Mesenchymal stem cell (in vitro differentiated cells and primary cell): ENCODE measurements at regions not wholly inside any gene's neighbourhood (a gene's known extent, or its start where the extent isn't known, plus 50 kb on each side); places are given as distances from the start of the nearest gene placed in this dataset.

ENCODE experiments used
- DNase-seq: peaks from one replicate; pipeline ENCODE4 v3.0.0-alpha.2; 2013
- H2AFZ ChIP-seq: one replicate; pipeline ENCODE4 v1.6.1; 2013; ENCODE audit warnings: low read depth, mild to moderate bottlenecking, control low read depth, inconsistent platforms, low read length, moderate library complexity
- H2AK5ac ChIP-seq: 2 replicates; pipeline ENCODE4 v1.6.1; 2013; ENCODE audit warnings: low read length, moderate library complexity, mild to moderate bottlenecking, inconsistent platforms; ENCODE audit not compliant: severe bottlenecking
- H2BK120ac ChIP-seq: one replicate; pipeline ENCODE4 v1.6.1; 2013; ENCODE audit warnings: low read depth, mild to moderate bottlenecking, inconsistent platforms, low read length, moderate library complexity
- H2BK12ac ChIP-seq, 2 experiments: one replicate each; pipeline ENCODE4 v1.6.1; 2013; ENCODE audit warnings: inconsistent platforms in 2 of 2, low read length in 2 of 2, mild to moderate bottlenecking in 2 of 2, moderate library complexity in 2 of 2, control low read depth in 1 of 2
- H2BK15ac ChIP-seq: one replicate; pipeline ENCODE4 v1.6.1; 2013; ENCODE audit warnings: mild to moderate bottlenecking, low read depth, inconsistent platforms; ENCODE audit not compliant: poor library complexity, severe bottlenecking
- H2BK5ac ChIP-seq: 2 replicates; pipeline ENCODE4 v1.6.1; 2013; ENCODE audit warnings: low read depth, mild to moderate bottlenecking, low read length, control low read depth, inconsistent platforms; ENCODE audit not compliant: poor library complexity, severe bottlenecking
- H3K14ac ChIP-seq, 2 experiments: one replicate each; pipeline ENCODE4 v1.6.1; 2013; ENCODE audit warnings: inconsistent platforms in 2 of 2, low read length in 2 of 2, control low read depth in 1 of 2, mild to moderate bottlenecking in 1 of 2, moderate library complexity in 1 of 2
- H3K18ac ChIP-seq, 2 experiments: one replicate each; pipeline ENCODE4 v1.6.1; 2013; ENCODE audit warnings: inconsistent platforms in 2 of 2, low read length in 2 of 2, control low read depth in 1 of 2, low read depth in 1 of 2, mild to moderate bottlenecking in 1 of 2
- H3K23ac ChIP-seq, 2 experiments: one replicate each; pipeline ENCODE4 v1.6.1; 2013; ENCODE audit warnings: inconsistent platforms in 2 of 2, low read length in 2 of 2, mild to moderate bottlenecking in 2 of 2, moderate library complexity in 2 of 2, control low read depth in 1 of 2
- H3K27ac ChIP-seq: 2 replicates; pipeline ENCODE4 v1.5.1; 2013; ENCODE audit warnings: mild to moderate bottlenecking, moderate library complexity, low read length, control low read depth, inconsistent platforms; ENCODE audit not compliant: poor library complexity, severe bottlenecking
- H3K27me3 ChIP-seq, 2 experiments: 2 replicates each; pipeline versions ENCODE4 v1.6.1 to v1.7.0; 2013; ENCODE audit warnings: low read length in 2 of 2, mild to moderate bottlenecking in 2 of 2, moderate library complexity in 2 of 2, control low read depth in 1 of 2, inconsistent platforms in 1 of 2; ENCODE audit not compliant: control insufficient read depth in 1 of 2, insufficient read depth in 1 of 2
- H3K36me3 ChIP-seq, 2 experiments: 2 replicates each; pipeline versions ENCODE4 v1.6.1 to v1.7.0; 2013; ENCODE audit warnings: low read length in 2 of 2, control low read depth in 1 of 2, inconsistent platforms in 1 of 2, low read depth in 1 of 2, mild to moderate bottlenecking in 1 of 2; ENCODE audit not compliant: insufficient read depth in 2 of 2, control insufficient read depth in 1 of 2
- H3K4ac ChIP-seq, 2 experiments: one replicate each; pipeline ENCODE4 v1.6.1; 2013; ENCODE audit warnings: inconsistent platforms in 2 of 2, low read length in 2 of 2, mild to moderate bottlenecking in 2 of 2, moderate library complexity in 2 of 2, control low read depth in 1 of 2, low read depth in 1 of 2
- H3K4me1 ChIP-seq: 2 replicates; pipeline ENCODE4 v1.6.1; 2013; ENCODE audit warnings: low read depth, low read length, control low read depth; ENCODE audit not compliant: control insufficient read depth, insufficient read depth
- H3K4me2 ChIP-seq: 2 replicates; pipeline ENCODE4 v1.6.1; 2013; ENCODE audit warnings: low read length, mild to moderate bottlenecking, inconsistent platforms; ENCODE audit not compliant: poor library complexity, severe bottlenecking
- H3K4me3 ChIP-seq, 2 experiments: 2 replicates each; pipeline versions ENCODE4 v1.5.1 to v1.7.0; 2013; ENCODE audit warnings: low read length in 2 of 2, mild to moderate bottlenecking in 2 of 2, control low read depth in 1 of 2, low read depth in 1 of 2; ENCODE audit not compliant: insufficient read depth in 1 of 2
- H3K79me1 ChIP-seq: replicated peaks from 2 replicates; pipeline ENCODE4 v1.6.1; 2013; ENCODE audit warnings: mild to moderate bottlenecking, control low read depth, low read length, inconsistent platforms; ENCODE audit not compliant: poor library complexity, severe bottlenecking
- H3K9ac ChIP-seq: 2 replicates; pipeline ENCODE4 v1.7.0; 2013; ENCODE audit warnings: mild to moderate bottlenecking, low read length, moderate library complexity
- H3K9me3 ChIP-seq: 2 replicates; pipeline ENCODE4 v1.7.0; 2013; ENCODE audit warnings: mild to moderate bottlenecking, low read length; ENCODE audit not compliant: control insufficient read depth
- H4K8ac ChIP-seq: one replicate; pipeline ENCODE4 v1.6.1; 2013; ENCODE audit warnings: inconsistent platforms, mild to moderate bottlenecking, low read length, moderate library complexity
- H4K91ac ChIP-seq: one replicate; pipeline ENCODE4 v1.6.1; 2013; ENCODE audit warnings: mild to moderate bottlenecking, low read length, inconsistent platforms
- WGBS: methylation state at CpG from one replicate; pipeline ENCODE4 v1.1.7; 2013; ENCODE audit warnings: mixed read lengths; 5-methylcytosine and 5-hydroxymethylcytosine counted together

GRCh38 chr1:196059210-196059609, 549.0 kb downstream of the KCNT2 start:
- no peaks in the 10 kb centered on the region for H3K79me1 ChIP-seq
- H3K4me1 ChIP-seq, result no peaks in the 10 kb centered on the region
- no peak overlapping the region for H3K14ac ChIP-seq
- no peak overlapping the region for H2BK120ac ChIP-seq
- H3K9me3 ChIP-seq, result no peaks in the 10 kb centered on the region
- no peaks in the 10 kb centered on the region for H3K36me3 ChIP-seq
- H2AFZ ChIP-seq, result no peak overlapping the region
- H3K9ac ChIP-seq, result no peak overlapping the region
- no peak overlapping the region for H4K8ac ChIP-seq
- H3K4me3 ChIP-seq, result no peak overlapping the region
- H4K91ac ChIP-seq, result no peak overlapping the region
- no peak overlapping the region for H3K27ac ChIP-seq
- no peak overlapping the region for H3K23ac ChIP-seq
- H3K4ac ChIP-seq, result no peak overlapping the region
- peak; percentile 3 for DNase-seq
- H2BK12ac ChIP-seq, result no peak overlapping the region
- no peak overlapping the region for H2BK5ac ChIP-seq
- H2AK5ac ChIP-seq, result no peak overlapping the region
- no peak overlapping the region for H3K4me2 ChIP-seq
- no peak overlapping the region for H3K18ac ChIP-seq
- H2BK15ac ChIP-seq, result no peak overlapping the region
- H3K27me3 ChIP-seq, result no peaks in the 10 kb centered on the region

- Histone ChIP-seq H3K14ac (no peak overlapping the region), H3K4ac (no peak overlapping the region), H2BK5ac (no peak overlapping the region), H3K4me3 (no peak overlapping the region), H4K8ac (no peak overlapping the region), H3K27ac (no peak overlapping the region), H2BK15ac (no peak overlapping the region), H3K9ac (no peak overlapping the region), H3K9me3 (no peaks in the 10 kb centered on the region), H3K18ac (no peak overlapping the region), H3K27me3 (no peaks in the 10 kb centered on the region), H3K4me1 (no peaks in the 10 kb centered on the region), H3K4me2 (no peak overlapping the region), H3K23ac (no peak overlapping the region), H2BK12ac (no peak overlapping the region), H2BK120ac (no peak overlapping the region), H3K36me3 (no peaks in the 10 kb centered on the region), H2AFZ (no peak overlapping the region), H3K79me1 (no peaks in the 10 kb centered on the region), H2AK5ac (no peak overlapping the region), H4K91ac (no peak overlapping the region)
- 75% methylated on average over 4 of the region's 4 CpGs for WGBS
- no peak for DNase-seq
These were observed 551.3 kb downstream of the KCNT2 start for GRCh38 chr1:196056966-196057365.

- Histone ChIP-seq H4K8ac (no peak overlapping the region), H2BK15ac (no peak overlapping the region), H4K91ac (no peak overlapping the region), H2AK5ac (no peak overlapping the region), H3K27ac (no peak overlapping the region), H2BK12ac (no peak overlapping the region), H3K4me3 (no peak overlapping the region), H3K14ac (no peak overlapping the region), H3K9ac (no peak overlapping the region), H3K23ac (no peak overlapping the region), H3K27me3 (no peaks in the 10 kb centered on the region), H3K9me3 (no peaks in the 10 kb centered on the region), H2BK120ac (no peak overlapping the region), H3K4me2 (no peak overlapping the region), H3K36me3 (no peaks in the 10 kb centered on the region), H3K4ac (no peak overlapping the region), H3K18ac (no peak overlapping the region), H2BK5ac (no peak overlapping the region), H2AFZ (no peak overlapping the region), H3K79me1 (no peaks in the 10 kb centered on the region), H3K4me1 (no peaks in the 10 kb centered on the region)
- WGBS, result 100% methylated on average over 2 of the region's 2 CpGs
- DNase-seq, result no peak
These were observed 558.8 kb downstream of the KCNT2 start for GRCh38 chr1:196049407-196049806.

- no peak overlapping the region for H2BK15ac ChIP-seq
- no peak overlapping the region for H3K4me2 ChIP-seq
- H3K27me3 ChIP-seq, result no peaks in the 10 kb centered on the region
- H2AK5ac ChIP-seq, result no peak overlapping the region
- H4K8ac ChIP-seq, result no peak overlapping the region
- peaks cover 10% of the 10 kb centered on the region for H3K9me3 ChIP-seq
- H3K36me3 ChIP-seq, result no peaks in the 10 kb centered on the region
- H4K91ac ChIP-seq, result no peak overlapping the region
- no peak overlapping the region for H3K27ac ChIP-seq
- no peaks in the 10 kb centered on the region for H3K4me1 ChIP-seq
- H3K23ac ChIP-seq, result no peak overlapping the region
- no peak overlapping the region for H3K4ac ChIP-seq
- no peak overlapping the region for H3K4me3 ChIP-seq
- no peak overlapping the region for H3K9ac ChIP-seq
- WGBS, result no CpG with 5 or more reads among the region's 2 CpGs
- no peaks in the 10 kb centered on the region for H3K79me1 ChIP-seq
- H2BK5ac ChIP-seq, result no peak overlapping the region
- DNase-seq, result no peak
- no peak overlapping the region for H3K14ac ChIP-seq
- H3K18ac ChIP-seq, result no peak overlapping the region
- H2BK120ac ChIP-seq, result no peak overlapping the region
- no peak overlapping the region for H2AFZ ChIP-seq
- H2BK12ac ChIP-seq, result no peak overlapping the region
These were observed 565.0 kb downstream of the KCNT2 start for GRCh38 chr1:196043268-196043667.
